ENCODE measurements at regions not wholly inside any gene's neighbourhood (a gene's known extent, or its start where the extent isn't known, plus 50 kb on each side); places are given as distances from the start of the nearest gene placed in this dataset.

- no peak for DNase-seq
Measured at GRCh38 chr12:24255920-24256665, 306.6 kb upstream of the SOX5 start.

GRCh38 chr12:24252602-24253001 lies 303.1 kb upstream of the SOX5 start:
- no peak for DNase-seq

DNA sequence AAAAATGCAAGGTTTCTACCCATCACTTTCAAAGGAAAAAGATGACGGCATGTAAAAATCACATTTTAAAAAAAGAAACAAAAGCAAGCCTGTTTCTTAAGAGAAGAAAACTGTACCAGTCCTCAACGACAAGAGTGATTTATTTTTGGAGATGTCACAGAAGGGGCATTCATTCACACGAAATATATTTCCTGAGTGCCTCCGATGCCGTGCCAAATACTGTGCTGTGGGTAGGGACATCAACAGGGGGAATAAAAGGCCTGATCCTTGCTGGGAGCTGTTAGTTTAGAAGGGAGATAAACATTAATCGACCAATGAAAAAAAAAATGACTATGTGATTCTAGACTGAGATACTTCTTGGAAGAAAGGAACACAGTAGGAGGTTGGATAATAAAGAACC lies 297.5 kb upstream of the SOX5 start:
- no peak for DNase-seq

GRCh38 chr12:24246376-24246775 lies 296.9 kb upstream of the SOX5 start:
- DNase-seq = no peak

GRCh38 chr12:24244801-24245200 lies 295.3 kb upstream of the SOX5 start:
- no peak for DNase-seq

GRCh38 chr12:24244231-24244630 lies 294.8 kb upstream of the SOX5 start:
- DNase-seq = no peak

DNA sequence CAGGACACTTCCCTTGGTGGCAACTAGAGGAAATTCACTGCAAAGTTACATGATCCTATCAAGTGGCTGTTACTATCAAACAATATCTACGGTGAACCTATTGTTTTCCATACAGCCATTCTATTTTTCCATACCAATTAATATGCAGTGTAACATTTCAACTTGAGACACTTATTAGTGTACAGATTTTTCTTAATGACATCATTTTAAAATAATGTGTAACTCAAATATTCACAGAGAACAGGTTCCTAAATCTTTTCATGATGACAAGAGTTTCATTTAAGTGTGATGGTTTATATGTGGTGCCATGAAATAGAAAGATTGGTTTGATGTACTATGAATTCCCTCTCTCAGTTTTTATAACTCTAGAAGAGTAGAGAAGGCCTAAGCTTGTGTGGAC lies 291.2 kb upstream of the SOX5 start:
- DNase-seq = no peak

- DNase-seq = no peak
Measured at GRCh38 chr12:24233519-24234246, 284.2 kb upstream of the SOX5 start.

DNA sequence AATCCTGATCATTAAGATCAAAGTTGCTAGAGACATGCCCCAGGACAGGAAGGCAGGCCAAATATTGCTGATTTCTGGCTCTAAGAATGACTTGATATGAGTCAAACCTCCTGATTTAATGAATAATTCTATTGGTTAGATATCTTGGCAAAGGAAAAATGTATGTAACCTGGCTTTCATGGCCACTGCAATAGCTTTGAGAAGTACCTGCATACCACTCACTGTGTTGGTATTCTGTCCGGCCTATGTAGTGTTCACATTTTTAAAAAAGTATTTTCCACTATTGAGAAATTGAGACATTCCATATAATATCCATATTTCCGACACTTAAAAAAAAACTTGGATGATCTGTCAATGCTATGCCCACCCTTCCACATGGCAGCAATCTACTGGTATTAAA lies 283.1 kb upstream of the SOX5 start:
- DNase-seq = no peak

GRCh38 chr12:24231298-24231697 lies 281.8 kb upstream of the SOX5 start:
- DNase-seq = no peak

- DNase-seq = no peak
Measured at GRCh38 chr12:24230061-24230701, 280.7 kb upstream of the SOX5 start.

GRCh38 chr12:24229031-24229700 lies 279.7 kb upstream of the SOX5 start:
- no peak for DNase-seq

GRCh38 chr12:24228371-24228770 lies 278.9 kb upstream of the SOX5 start:
- no peak for DNase-seq

DNA sequence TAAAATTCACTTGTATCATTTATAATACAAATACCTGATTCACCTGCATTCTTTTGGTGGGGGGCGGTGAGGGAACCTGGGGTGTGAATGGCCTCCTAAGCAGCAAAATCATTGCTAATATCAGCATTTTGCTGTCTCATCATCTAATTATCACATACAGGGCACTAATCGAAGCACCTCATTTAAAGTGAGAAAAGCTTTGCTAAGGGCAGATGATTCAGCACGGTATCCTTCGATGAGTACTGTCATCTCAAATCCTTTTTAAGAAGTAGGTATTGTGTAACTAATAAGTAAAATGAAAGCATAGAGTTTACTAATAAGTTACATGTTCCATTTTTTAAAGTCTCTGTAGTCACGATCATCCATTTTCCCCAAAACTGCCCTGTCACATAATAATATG lies 278.1 kb upstream of the SOX5 start:
- no peak for DNase-seq

DNA sequence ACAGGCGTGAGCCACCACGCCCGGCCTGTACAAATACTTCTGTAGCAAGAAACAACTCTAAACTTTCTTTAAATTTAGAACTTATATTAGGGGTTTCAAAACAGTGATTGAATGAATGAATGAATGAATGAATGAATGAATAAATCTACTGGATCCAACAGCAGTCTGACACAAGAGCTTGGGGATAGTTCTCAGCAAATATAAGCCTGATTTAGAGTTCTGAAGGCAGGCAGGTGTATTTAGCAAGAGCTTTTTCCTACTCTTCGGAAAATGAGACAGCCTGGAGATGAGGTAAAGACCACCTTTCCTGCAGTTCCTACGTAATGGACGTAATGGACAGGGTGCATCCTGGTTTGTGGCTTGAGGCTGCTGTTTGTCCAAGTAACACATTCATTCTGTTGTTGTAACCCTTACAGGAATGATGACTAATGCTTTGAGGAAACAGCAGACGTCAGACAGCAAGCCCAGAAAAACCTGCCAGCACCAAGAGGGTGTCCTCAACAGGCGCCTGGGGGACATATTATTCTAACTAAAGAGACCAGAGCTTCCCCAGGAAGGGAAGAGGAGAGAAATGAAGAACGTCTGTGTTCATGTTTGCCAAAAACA lies 277.4 kb upstream of the SOX5 start:
- no peak for DNase-seq

DNA sequence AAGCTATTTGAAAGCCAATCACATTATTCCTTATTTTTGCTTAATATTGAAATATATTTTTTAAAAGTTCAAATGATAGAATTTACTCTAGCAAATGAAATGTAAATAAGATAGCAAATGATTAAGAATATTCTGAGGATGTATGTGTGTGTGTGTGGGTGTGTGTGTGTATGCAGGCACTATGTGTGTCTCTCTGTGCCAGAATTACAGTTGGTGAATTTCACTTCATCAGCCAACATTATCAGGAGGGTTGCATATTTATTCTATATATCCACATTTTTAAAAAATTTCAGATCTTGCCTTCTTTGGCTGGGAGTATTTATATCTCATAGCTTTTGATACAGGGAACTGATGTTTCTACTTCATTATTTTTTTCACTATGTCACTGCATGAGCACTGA lies 274.9 kb upstream of the SOX5 start:
- no peak for DNase-seq

- no peak for DNase-seq
Measured at GRCh38 chr12:24223926-24224325, 274.5 kb upstream of the SOX5 start.

- DNase-seq = no peak
Measured at GRCh38 chr12:24222968-24223367, 273.5 kb upstream of the SOX5 start.

DNA sequence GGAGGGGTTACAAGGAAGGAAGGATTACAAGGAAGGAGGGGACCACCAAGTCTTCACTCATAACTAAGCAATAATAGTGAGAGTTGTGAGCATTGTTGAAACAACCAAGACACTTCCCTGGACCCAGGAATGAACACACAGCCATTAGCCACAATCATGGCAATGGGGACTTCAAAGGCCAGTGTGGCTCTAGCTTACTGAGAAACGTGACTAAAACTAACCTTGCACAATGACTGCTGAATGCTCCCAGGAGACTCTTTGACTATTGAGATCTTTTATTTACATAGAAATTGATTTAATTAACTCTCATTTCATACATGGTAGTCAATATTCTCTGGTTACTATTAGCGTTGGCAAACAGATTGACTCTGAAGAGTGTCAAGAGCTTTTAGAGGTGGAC lies 263.0 kb upstream of the SOX5 start:
- DNase-seq = no peak

GRCh38 chr12:24206621-24207020 lies 257.2 kb upstream of the SOX5 start:
- DNase-seq = no peak

DNA sequence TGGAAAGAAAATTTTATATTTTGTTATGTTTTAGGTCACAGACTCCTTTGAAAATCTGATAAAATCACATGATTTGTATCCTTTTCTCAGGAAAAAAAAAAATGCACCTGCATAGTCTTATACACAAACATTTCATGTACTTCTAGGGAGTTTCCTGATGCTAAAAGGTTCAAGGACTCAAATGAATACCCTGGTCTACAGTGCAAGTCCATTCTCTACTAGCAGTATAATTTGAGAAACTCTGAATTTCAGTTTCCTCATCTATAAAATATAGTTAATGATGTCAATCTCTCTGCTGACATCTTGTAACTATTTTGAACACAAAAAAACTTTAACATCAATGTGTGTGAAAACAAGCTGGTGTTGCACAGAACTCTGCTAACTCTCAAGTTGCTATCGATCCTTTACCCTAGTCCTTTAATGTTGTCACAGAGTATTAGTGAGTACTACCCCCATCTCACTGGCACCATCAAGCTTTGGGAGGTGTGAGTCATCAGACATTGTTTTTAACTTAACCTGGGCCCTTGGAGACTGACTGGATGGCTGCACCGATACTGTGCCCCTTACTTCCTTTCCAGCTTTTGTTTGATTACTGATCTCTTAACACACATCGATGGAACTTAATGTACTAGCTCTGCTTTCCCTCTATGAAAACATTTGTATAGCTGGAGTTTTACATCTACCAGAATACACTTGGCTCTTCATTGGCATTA lies 251.9 kb upstream of the SOX5 start:
- no peak for DNase-seq

GRCh38 chr12:24200010-24200409 lies 250.5 kb upstream of the SOX5 start:
- DNase-seq = no peak

Measured in CD4-positive, alpha-beta T cell treated with Interleukin-12 subunit alpha and Interleukin-12 subunit beta, for 1 hour (primary cell).